SK-N-SH treated with all-trans-retinoic acid at 6 μM for 48 hours (cell line): ENCODE measurements at regions not wholly inside any gene's neighbourhood (a gene's known extent, or its start where the extent isn't known, plus 50 kb on each side); places are given as distances from the start of the nearest gene placed in this dataset.

ENCODE experiments used
- ARNTL ChIP-seq: fragments of 450-650 bp; formaldehyde crosslinking; IDR thresholded peaks from 2 replicates; pipeline ENCODE4 v1.5.0; 2020; ENCODE audit warnings: low read depth, mild to moderate bottlenecking, moderate library complexity, borderline replicate concordance
- BACH2 ChIP-seq: fragments of 250-450 bp; sonication (Bioruptor Pico); IDR thresholded peaks from 2 replicates; pipeline ENCODE4 v1.9.0; 2021; ENCODE audit warnings: mild to moderate bottlenecking, borderline replicate concordance
- CSDC2 ChIP-seq: fragments of 250-450 bp; sonication (Bioruptor Pico); IDR thresholded peaks from 2 replicates; pipeline ENCODE4 v1.5.0; 2020; ENCODE audit warnings: mild to moderate bottlenecking, moderate library complexity
- PPARA ChIP-seq: fragments of 250-450 bp; sonication (Bioruptor Pico); IDR thresholded peaks from 2 replicates; pipeline ENCODE4 v1.5.0; 2020; ENCODE audit warnings: mild to moderate bottlenecking, borderline replicate concordance
- TCF4 ChIP-seq: fragments of 250-450 bp; sonication (Bioruptor Pico); IDR thresholded peaks from 2 replicates; pipeline ENCODE4 v1.8.0; 2021; ENCODE audit warnings: mild to moderate bottlenecking, moderate library complexity, borderline replicate concordance
- ZFP3 ChIP-seq: fragments of 250-450 bp; sonication (Bioruptor Pico); IDR thresholded peaks from 2 replicates; pipeline ENCODE4 v1.5.0; 2020; ENCODE audit warnings: mild to moderate bottlenecking, moderate library complexity
- ZFP30 ChIP-seq: fragments of 450-650 bp; formaldehyde crosslinking; IDR thresholded peaks from 2 replicates; pipeline ENCODE4 v1.5.0; 2022; ENCODE audit warnings: mild to moderate bottlenecking, moderate library complexity
- ZNF565 ChIP-seq: fragments of 450-650 bp; formaldehyde crosslinking; conservative IDR thresholded peaks from 2 replicates; pipeline ENCODE4 v1.5.0; 2020; ENCODE audit warnings: low read depth, mild to moderate bottlenecking, moderate library complexity
- TF ChIP-seq, protein P1 (sequence below): fragments of 250-450 bp; sonication (Bioruptor Pico); IDR thresholded peaks from 2 replicates; pipeline ENCODE4 v1.5.0; 2020; ENCODE audit warnings: mild to moderate bottlenecking, moderate library complexity
- TF ChIP-seq, protein P2 (sequence below): fragments of 250-450 bp; sonication (Bioruptor Pico); IDR thresholded peaks from 2 replicates; pipeline ENCODE4 v1.8.0; 2020; ENCODE audit warnings: mild to moderate bottlenecking, moderate library complexity, borderline replicate concordance
- TF ChIP-seq, protein P3 (sequence below): fragments of 250-450 bp; sonication (Bioruptor Pico); IDR thresholded peaks from 2 replicates; pipeline ENCODE4 v1.8.0; 2021; ENCODE audit warnings: low read depth, mild to moderate bottlenecking, moderate library complexity, borderline replicate concordance

DNA sequence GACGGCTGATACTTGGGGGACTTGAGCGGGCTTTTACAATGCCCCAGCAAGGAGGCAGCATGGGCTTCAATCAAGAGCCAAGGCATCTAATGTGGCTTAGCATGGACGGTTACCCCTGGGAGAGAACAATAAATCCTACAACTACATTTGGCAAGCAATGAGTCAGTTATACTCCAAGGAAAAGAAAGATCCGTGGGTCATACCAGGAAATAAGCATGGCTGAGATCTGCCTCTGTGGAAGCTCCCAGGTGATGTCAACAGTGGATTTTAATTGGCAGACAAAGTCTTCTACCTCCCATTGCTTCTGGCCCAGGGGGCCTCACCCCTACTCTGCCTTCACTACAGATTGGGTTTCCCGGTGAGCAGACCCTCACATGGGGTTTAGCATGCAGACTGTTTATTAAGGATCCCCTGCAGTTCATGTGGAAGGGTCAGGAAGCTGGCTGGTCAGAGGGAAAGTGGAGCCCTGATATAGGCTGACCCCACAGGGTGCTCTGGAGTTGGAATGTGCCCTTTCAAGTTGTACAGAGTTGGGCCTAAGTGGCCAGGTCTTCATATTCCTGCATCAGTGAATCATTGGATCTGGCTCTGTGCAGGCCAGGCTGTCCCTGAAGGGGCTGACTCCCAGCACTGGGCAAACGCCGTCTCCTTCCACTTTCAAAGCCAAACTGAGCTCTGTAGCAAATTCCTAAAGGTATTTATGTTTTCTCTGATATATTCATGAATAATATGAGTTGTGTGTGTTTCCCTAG lies 91.3 kb upstream of the GGTLC1 start:
- TF ChIP-seq PPARA (CRISPR knock-in tag) (no peak), CSDC2 (CRISPR knock-in tag) (no peak), TCF4 (CRISPR knock-in tag) (no peak), ARNTL (no peak), BACH2 (CRISPR knock-in tag) (no peak), ZFP3 (CRISPR knock-in tag) (no peak), ZFP30 (CRISPR knock-in tag) (no peak), ZNF565 (CRISPR knock-in tag) (no peak)
- TF ChIP-seq, protein P1, sequence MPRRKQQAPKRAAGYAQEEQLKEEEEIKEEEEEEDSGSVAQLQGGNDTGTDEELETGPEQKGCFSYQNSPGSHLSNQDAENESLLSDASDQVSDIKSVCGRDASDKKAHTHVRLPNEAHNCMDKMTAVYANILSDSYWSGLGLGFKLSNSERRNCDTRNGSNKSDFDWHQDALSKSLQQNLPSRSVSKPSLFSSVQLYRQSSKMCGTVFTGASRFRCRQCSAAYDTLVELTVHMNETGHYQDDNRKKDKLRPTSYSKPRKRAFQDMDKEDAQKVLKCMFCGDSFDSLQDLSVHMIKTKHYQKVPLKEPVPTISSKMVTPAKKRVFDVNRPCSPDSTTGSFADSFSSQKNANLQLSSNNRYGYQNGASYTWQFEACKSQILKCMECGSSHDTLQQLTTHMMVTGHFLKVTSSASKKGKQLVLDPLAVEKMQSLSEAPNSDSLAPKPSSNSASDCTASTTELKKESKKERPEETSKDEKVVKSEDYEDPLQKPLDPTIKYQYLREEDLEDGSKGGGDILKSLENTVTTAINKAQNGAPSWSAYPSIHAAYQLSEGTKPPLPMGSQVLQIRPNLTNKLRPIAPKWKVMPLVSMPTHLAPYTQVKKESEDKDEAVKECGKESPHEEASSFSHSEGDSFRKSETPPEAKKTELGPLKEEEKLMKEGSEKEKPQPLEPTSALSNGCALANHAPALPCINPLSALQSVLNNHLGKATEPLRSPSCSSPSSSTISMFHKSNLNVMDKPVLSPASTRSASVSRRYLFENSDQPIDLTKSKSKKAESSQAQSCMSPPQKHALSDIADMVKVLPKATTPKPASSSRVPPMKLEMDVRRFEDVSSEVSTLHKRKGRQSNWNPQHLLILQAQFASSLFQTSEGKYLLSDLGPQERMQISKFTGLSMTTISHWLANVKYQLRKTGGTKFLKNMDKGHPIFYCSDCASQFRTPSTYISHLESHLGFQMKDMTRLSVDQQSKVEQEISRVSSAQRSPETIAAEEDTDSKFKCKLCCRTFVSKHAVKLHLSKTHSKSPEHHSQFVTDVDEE (CRISPR knock-in tag): no peak
- TF ChIP-seq, protein P2, sequence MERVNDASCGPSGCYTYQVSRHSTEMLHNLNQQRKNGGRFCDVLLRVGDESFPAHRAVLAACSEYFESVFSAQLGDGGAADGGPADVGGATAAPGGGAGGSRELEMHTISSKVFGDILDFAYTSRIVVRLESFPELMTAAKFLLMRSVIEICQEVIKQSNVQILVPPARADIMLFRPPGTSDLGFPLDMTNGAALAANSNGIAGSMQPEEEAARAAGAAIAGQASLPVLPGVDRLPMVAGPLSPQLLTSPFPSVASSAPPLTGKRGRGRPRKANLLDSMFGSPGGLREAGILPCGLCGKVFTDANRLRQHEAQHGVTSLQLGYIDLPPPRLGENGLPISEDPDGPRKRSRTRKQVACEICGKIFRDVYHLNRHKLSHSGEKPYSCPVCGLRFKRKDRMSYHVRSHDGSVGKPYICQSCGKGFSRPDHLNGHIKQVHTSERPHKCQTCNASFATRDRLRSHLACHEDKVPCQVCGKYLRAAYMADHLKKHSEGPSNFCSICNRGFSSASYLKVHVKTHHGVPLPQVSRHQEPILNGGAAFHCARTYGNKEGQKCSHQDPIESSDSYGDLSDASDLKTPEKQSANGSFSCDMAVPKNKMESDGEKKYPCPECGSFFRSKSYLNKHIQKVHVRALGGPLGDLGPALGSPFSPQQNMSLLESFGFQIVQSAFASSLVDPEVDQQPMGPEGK (CRISPR knock-in tag): no peak
- TF ChIP-seq, protein P3, sequence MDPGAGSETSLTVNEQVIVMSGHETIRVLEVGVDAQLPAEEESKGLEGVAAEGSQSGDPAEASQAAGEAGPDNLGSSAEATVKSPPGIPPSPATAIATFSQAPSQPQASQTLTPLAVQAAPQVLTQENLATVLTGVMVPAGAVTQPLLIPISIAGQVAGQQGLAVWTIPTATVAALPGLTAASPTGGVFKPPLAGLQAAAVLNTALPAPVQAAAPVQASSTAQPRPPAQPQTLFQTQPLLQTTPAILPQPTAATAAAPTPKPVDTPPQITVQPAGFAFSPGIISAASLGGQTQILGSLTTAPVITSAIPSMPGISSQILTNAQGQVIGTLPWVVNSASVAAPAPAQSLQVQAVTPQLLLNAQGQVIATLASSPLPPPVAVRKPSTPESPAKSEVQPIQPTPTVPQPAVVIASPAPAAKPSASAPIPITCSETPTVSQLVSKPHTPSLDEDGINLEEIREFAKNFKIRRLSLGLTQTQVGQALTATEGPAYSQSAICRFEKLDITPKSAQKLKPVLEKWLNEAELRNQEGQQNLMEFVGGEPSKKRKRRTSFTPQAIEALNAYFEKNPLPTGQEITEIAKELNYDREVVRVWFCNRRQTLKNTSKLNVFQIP (CRISPR knock-in tag): no peak
